HL-60 (cell line): ENCODE measurements at regions not wholly inside any gene's neighbourhood (a gene's known extent, or its start where the extent isn't known, plus 50 kb on each side); places are given as distances from the start of the nearest gene placed in this dataset.

Experiments used
- DNase-seq, 2 experiments: peaks; one replicate each; pipeline ENCODE4 v3.0.0-alpha.2; 2010 to 2020; ENCODE audit warnings: low read depth in 1 of 2, low spot score in 1 of 2
- H3K27ac ChIP-seq: fragments of 250-450 bp; sonication (Bioruptor Pico); replicated peaks from 2 replicates; pipeline ENCODE4 v1.5.1; 2020; ENCODE audit warnings: mild to moderate bottlenecking, moderate library complexity
- H3K27me3 ChIP-seq: fragments of 250-450 bp; sonication (Bioruptor Pico); 2 replicates; pipeline ENCODE4 v1.5.1; 2021; ENCODE audit warnings: mild to moderate bottlenecking, moderate library complexity; ENCODE audit not compliant: insufficient read depth, poor library complexity, severe bottlenecking
- H3K4me3 ChIP-seq: replicated peaks from 2 replicates; pipeline ENCODE4 v1.5.1; 2011; ENCODE audit warnings: mild to moderate bottlenecking, control low read depth, low read length; ENCODE audit not compliant: insufficient read depth
- CTCF ChIP-seq: IDR thresholded peaks from one replicate; pipeline ENCODE4 v1.5.1; 2011; ENCODE audit warnings: low read length, control low read depth, inconsistent platforms; ENCODE audit not compliant: insufficient read depth
- GABPA ChIP-seq: IDR thresholded peaks from 2 replicates; pipeline ENCODE4 v1.6.1; 2012; ENCODE audit warnings: low read depth
- POLR2AphosphoS5 ChIP-seq: IDR thresholded peaks from 2 replicates; pipeline ENCODE4 v1.6.1; 2012; ENCODE audit warnings: low read depth
- REST ChIP-seq: IDR thresholded peaks from 2 replicates; pipeline ENCODE4 v1.6.1; 2012; ENCODE audit warnings: low read depth; ENCODE audit not compliant: insufficient replicate concordance
- SPI1 ChIP-seq: IDR thresholded peaks from 2 replicates; pipeline ENCODE4 v1.6.1; 2012; ENCODE audit warnings: low read depth, mild to moderate bottlenecking, borderline replicate concordance

- DNase-seq, result no peak
These were observed 1044.8 kb downstream of the FLRT2 start for GRCh38 chr14:86574778-86575129.

GRCh38 chr14:86574051-86574777 lies 1044.3 kb downstream of the FLRT2 start:
- Histone ChIP-seq H3K4me3 (no peak overlapping the region), H3K27ac (no peak overlapping the region), H3K27me3 (no peaks in the 10 kb centered on the region)
- DNase-seq, result no peak
- TF ChIP-seq CTCF (no peak), SPI1 (no peak), POLR2AphosphoS5 (no peak), REST (no peak), GABPA (no peak)

More at GRCh38 chr14:86574778-86575129, 1044.8 kb downstream of the FLRT2 start:
- H3K27ac ChIP-seq, result no peak overlapping the region
- no peak for TF ChIP-seq GABPA
- TF ChIP-seq SPI1, result no peak
- H3K27me3 ChIP-seq, result no peaks in the 10 kb centered on the region
- no peak overlapping the region for H3K4me3 ChIP-seq

GRCh38 chr14:86570371-86570770 lies 1040.4 kb downstream of the FLRT2 start:
- H3K27ac ChIP-seq, result no peak overlapping the region
- no peaks in the 10 kb centered on the region for H3K27me3 ChIP-seq
- no peak for DNase-seq
- no peak for TF ChIP-seq POLR2AphosphoS5
- TF ChIP-seq SPI1, result no peak
- H3K4me3 ChIP-seq, result no peak overlapping the region

- no peaks in the 10 kb centered on the region for H3K27me3 ChIP-seq
- no peak for TF ChIP-seq POLR2AphosphoS5
- no peak for DNase-seq
- H3K4me3 ChIP-seq, result no peak overlapping the region
- no peak overlapping the region for H3K27ac ChIP-seq
These were observed 1013.6 kb downstream of the FLRT2 start for GRCh38 chr14:86543521-86543920.

- no peaks in the 10 kb centered on the region for H3K27me3 ChIP-seq
- H3K27ac ChIP-seq, result no peak overlapping the region
- no peak for DNase-seq
- TF ChIP-seq POLR2AphosphoS5, result no peak
- TF ChIP-seq REST, result no peak
- no peak for TF ChIP-seq CTCF
- no peak for TF ChIP-seq GABPA
- no peak for TF ChIP-seq SPI1
- H3K4me3 ChIP-seq, result no peak overlapping the region
These were observed 1012.0 kb downstream of the FLRT2 start for GRCh38 chr14:86541972-86542371.
